Astrocyte of the spinal cord (primary cell): ENCODE measurements at regions not wholly inside any gene's neighbourhood (a gene's known extent, or its start where the extent isn't known, plus 50 kb on each side); places are given as distances from the start of the nearest gene placed in this dataset.
"Not testable (repeated sequence)": the region's sequence is repeated elsewhere in the genome, so short reads cannot be mapped to it uniquely, and the experiment has no call there.

Experiments
- DNase-seq: peaks from one replicate; pipeline ENCODE4 v3.0.0; 2011; ENCODE audit warnings: low read depth, low spot score
- H3K4me3 ChIP-seq: 2 replicates; pipeline ENCODE4 v1.5.1; 2011; ENCODE audit warnings: low read depth, mild to moderate bottlenecking, low read length, moderate library complexity
- in situ Hi-C: cut with HindIII; loops from 2 replicates; pipeline ENCODE4 v1.10.0; 2017; ENCODE audit warnings: low sequenced_read_pairs
- TF ChIP-seq, protein P1 (sequence below): IDR thresholded peaks from 2 replicates; pipeline ENCODE4 v1.5.1; 2012; ENCODE audit warnings: low read depth, mild to moderate bottlenecking, low read length, inconsistent platforms

DNA sequence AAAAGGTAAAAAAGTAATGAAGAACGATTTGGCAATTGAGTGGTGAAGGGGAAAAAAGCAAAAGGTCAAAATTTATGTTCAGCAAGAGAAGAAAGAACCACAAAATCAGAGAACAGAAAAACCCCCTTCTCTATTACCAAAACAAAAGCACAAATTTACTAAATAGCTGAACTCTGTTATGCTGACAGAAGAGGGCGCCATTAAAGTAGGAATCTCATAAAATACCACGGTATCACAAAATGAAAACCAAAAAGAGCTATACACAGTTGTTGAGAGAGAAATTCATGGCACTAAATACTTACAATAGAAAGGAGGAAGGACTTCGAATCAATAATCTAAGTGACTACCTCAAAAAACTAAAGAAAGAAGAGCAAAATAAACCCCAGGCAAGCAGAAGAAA is 69.6 kb upstream of the CXorf66 start:
- TF ChIP-seq, protein P1, sequence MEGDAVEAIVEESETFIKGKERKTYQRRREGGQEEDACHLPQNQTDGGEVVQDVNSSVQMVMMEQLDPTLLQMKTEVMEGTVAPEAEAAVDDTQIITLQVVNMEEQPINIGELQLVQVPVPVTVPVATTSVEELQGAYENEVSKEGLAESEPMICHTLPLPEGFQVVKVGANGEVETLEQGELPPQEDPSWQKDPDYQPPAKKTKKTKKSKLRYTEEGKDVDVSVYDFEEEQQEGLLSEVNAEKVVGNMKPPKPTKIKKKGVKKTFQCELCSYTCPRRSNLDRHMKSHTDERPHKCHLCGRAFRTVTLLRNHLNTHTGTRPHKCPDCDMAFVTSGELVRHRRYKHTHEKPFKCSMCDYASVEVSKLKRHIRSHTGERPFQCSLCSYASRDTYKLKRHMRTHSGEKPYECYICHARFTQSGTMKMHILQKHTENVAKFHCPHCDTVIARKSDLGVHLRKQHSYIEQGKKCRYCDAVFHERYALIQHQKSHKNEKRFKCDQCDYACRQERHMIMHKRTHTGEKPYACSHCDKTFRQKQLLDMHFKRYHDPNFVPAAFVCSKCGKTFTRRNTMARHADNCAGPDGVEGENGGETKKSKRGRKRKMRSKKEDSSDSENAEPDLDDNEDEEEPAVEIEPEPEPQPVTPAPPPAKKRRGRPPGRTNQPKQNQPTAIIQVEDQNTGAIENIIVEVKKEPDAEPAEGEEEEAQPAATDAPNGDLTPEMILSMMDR, result peak; percentile 27
- peak; percentile 9 for DNase-seq
- no peak overlapping the region for H3K4me3 ChIP-seq
- in situ Hi-C loops, result no loop called here

DNA sequence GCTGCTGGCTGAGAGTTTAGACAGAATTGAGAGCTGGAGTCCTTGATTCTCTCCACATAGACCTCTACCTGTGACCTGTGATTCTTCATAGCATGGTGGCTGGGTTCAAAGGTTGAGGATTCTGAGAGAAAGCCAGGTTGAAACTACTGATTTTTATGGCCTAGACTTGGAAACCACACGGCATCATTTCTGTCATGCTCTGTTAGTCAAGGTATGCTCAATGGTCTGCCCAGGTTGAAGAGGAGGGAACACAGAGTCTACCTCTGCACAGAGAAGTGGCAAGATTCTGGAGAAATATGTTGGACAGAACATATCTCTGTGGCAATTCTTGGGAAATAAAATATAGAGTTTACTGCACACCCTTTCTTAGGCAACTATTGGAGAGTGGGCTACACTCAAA is 57.2 kb upstream of the CXorf66 start:
- no peak overlapping the region for H3K4me3 ChIP-seq
- DNase-seq, result no peak
- TF ChIP-seq, protein P1, result no peak
- in situ Hi-C loops, result no loop called here

DNA sequence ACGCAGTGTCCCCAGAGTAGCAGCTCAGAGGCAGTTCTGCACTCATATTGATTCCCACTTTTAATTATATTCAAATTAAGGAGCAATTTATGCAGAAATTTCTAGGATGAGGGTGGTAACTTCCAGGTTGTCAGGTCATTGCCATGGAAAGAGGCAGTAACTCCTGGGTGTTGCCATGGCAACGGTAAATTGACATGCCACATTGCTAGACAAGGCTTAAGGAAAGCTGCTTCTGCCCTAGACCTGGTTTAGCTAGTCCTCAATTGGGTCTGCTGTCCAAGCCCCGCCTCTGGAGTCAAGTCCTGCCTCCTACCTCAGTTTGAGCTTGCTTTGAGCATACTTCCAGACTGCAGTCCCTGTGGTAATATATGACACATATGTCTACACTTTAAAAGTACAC is 53.8 kb upstream of the CXorf66 start:
- H3K4me3 ChIP-seq, in situ Hi-C loops, DNase-seq: not testable (repeated sequence)
